T follicular helper cell (primary cell): ENCODE measurements at regions not wholly inside any gene's neighbourhood (a gene's known extent, or its start where the extent isn't known, plus 50 kb on each side); places are given as distances from the start of the nearest gene placed in this dataset.
A peak's percentile ranks its signal among the peaks of the same experiment; 100 is the strongest.

ENCODE experiments used
- DNase-seq: peaks from one replicate; pipeline ENCODE4 v3.0.0-alpha.2; 2020; ENCODE audit warnings: low read depth

GRCh38 chr21:29443411-29444010 lies 144.8 kb downstream of the BACH1 start:
- no peak for DNase-seq

- DNase-seq: no peak
Observed at GRCh38 chr21:29448766-29449165, 150.0 kb downstream of the BACH1 start.

GRCh38 chr21:29449306-29449950 lies 150.7 kb downstream of the BACH1 start:
- peak; percentile 2 for DNase-seq

- DNase-seq: no peak
Observed at GRCh38 chr21:29450058-29450457, 151.3 kb downstream of the BACH1 start.

GRCh38 chr21:29453511-29453910 lies 154.8 kb downstream of the BACH1 start:
- no peak for DNase-seq

- DNase-seq: no peak
Observed at GRCh38 chr21:29454179-29454578, 155.5 kb downstream of the BACH1 start.

GRCh38 chr21:29462479-29462878 lies 163.8 kb downstream of the BACH1 start:
- DNase-seq: no peak

- DNase-seq: no peak
Observed at GRCh38 chr21:29465546-29465945, 166.8 kb downstream of the BACH1 start.

GRCh38 chr21:29466532-29466931 lies 167.8 kb downstream of the BACH1 start:
- no peak for DNase-seq

GRCh38 chr21:29470397-29470796 lies 171.7 kb downstream of the BACH1 start:
- no peak for DNase-seq

- DNase-seq: no peak
Observed at GRCh38 chr21:29473808-29474207, 175.1 kb downstream of the BACH1 start.

- no peak for DNase-seq
Observed at GRCh38 chr21:29475329-29475728, 176.6 kb downstream of the BACH1 start.

GRCh38 chr21:29477347-29477746 lies 178.6 kb downstream of the BACH1 start:
- DNase-seq: no peak

- DNase-seq: no peak
Observed at GRCh38 chr21:29477941-29478340, 179.2 kb downstream of the BACH1 start.

- no peak for DNase-seq
Observed at GRCh38 chr21:29481081-29481480, 182.4 kb downstream of the BACH1 start.

- DNase-seq: no peak
Observed at GRCh38 chr21:29481641-29482040, 182.9 kb downstream of the BACH1 start.

GRCh38 chr21:29486306-29486807 lies 187.6 kb downstream of the BACH1 start:
- no peak for DNase-seq
